Activated CD4-positive, CD25-positive, alpha-beta regulatory T cell treated with anti-CD3 and anti-CD28 coated beads, Interleukin-2, amount 50 U/mL, for 16 hours (primary cell): ENCODE measurements at regions not wholly inside any gene's neighbourhood (a gene's known extent, or its start where the extent isn't known, plus 50 kb on each side); places are given as distances from the start of the nearest gene placed in this dataset.

Experiments
- DNase-seq: peaks from one replicate; pipeline ENCODE4 v3.0.0-alpha.2; 2020; ENCODE audit warnings: low read depth, low spot score

- no peak for DNase-seq
Observed at GRCh38 chr12:4024701-4025100, 151.5 kb upstream of the PARP11 start.

- DNase-seq, result no peak
Observed at GRCh38 chr12:4015225-4016091, 142.3 kb upstream of the PARP11 start.

GRCh38 chr12:4014858-4015224 lies 141.6 kb upstream of the PARP11 start:
- no peak for DNase-seq

- no peak for DNase-seq
Observed at GRCh38 chr12:4014444-4014843, 141.2 kb upstream of the PARP11 start.

DNA sequence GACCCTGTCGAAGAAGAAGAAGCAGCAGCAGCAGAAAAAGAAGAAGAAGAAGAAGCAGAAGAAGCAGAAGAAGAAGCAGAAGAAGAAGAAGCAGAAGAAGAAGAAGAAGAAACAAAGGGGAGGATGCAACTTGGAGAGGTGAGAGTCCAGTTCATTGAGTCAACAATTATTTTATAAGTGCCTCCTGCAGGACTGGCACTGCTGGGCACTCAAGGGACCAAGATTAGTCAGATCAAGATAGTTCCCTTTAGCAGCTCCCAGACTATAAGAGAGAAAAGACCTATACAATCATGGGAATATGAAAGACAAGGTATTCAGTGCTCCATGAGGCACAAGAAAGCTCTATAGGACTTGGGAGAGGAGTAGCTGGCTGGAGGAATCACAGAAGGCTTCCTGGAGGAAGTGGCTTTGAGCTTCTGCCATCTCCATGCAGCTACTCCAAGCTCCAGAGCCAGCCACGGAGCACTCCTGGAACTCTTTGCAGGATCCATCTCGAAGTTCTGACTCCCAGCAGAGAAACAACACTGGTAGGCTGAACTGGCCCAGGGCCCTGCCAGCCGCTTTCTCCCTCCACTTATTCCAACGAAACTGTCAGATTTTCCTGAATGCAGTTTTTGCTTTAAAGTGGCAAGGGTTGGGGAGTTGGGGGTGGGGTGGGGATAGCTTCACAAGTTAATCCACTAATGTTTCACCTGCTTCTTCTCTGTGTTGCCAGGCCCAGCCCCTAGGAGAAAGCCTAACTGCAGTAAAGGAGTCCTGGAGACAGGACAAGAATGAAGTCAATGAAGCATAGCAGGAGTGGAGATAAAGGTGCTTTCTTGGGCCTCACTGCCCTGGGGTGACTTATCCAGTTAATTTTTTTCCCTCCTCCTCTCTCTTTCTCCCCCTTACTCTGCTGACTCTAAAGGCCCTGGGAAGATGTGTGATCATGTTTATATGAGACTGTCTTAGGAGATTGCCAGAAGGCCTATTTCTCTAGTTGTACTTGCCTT lies 140.1 kb upstream of the PARP11 start:
- DNase-seq, result no peak

GRCh38 chr12:4012073-4012472 lies 138.9 kb upstream of the PARP11 start:
- DNase-seq, result no peak

DNA sequence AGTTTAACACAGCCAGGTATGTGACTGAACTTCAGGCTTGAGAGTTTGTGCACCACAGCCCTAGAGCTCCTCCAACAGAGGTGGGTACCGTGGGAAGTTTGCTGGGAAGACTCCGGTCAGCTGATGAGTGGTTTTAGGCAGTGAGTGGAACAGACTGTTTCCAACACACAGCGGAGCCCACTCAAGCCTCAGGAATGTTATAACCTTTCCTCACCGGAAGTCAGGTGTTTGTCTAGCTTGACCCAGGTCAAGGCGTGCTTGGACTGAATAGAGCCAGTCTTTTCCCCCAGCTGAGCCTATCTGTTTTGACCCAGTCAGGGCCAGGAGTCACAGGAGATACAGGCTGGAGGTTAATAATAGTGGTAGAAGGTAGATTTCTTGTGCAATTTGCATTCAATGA lies 138.4 kb upstream of the PARP11 start:
- no peak for DNase-seq

GRCh38 chr12:4009979-4010704 lies 136.9 kb upstream of the PARP11 start:
- DNase-seq, result no peak

GRCh38 chr12:4006743-4007142 lies 133.5 kb upstream of the PARP11 start:
- DNase-seq, result no peak

DNA sequence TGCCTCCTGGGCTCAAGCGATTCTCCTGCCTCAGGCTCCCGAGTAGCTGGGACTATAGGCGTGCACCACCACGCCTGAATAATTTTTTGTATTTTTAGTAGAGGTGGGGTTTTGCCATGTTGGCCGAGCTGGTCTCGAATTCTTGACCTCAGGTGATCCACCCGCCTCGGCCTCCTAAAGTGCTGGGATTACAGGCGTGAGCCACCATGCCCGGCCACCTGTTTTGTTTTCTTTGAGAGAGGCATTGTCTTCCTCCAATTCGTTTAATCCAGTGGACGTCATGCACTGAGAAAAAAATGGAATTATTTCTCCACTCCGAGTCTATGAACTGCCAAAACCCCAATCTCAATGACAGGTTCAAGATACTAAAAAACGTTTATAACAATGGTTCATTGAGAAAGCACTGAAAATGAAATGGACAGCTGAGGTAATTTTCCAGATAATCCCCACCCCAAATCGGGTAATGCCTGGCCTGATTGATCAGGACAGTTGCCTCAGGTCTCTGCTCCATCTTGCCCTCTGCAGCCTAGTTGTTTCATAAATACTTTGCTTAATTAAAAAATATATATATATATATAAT lies 132.7 kb upstream of the PARP11 start:
- no peak for DNase-seq

DNA sequence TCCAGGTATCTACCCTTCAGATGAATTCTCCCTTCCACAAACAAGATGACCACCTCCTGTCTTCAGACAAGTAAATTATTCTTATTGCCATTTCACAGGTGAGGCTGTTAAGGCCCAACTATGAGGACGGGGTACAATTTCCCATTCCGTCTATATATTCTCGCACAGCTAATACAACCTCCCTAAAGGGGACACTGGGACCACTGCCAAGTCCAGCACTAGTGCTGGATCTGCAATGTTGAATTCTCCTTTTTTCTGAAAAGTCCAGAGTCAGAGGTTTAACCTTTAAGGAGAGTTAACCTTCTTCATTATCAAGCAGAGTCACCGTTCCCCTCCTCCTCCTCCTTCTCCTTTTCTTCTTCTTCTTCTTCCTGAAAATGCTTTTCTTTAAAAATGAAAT lies 130.4 kb upstream of the PARP11 start:
- DNase-seq, result no peak

DNA sequence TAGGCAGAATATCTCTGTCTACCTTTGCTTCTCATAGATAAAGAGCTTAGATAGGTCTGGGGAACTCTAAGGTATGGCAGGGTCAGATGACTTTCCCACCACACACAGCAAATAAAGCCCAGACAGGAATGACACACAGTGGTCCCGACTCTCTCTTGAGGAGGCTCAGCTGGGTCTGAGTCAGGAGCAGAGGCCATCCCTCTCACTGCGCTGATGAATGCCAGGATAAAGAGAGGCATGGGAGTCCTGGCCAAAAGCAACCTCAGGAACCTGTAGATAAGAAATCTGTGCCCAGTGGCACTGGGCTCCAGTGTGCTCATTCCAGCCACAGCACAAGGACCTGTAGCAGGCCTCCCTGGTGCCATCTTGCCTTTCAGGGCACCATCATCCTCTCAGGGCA lies 129.4 kb upstream of the PARP11 start:
- no peak for DNase-seq

- no peak for DNase-seq
Observed at GRCh38 chr12:4001841-4002240, 128.6 kb upstream of the PARP11 start.

DNA sequence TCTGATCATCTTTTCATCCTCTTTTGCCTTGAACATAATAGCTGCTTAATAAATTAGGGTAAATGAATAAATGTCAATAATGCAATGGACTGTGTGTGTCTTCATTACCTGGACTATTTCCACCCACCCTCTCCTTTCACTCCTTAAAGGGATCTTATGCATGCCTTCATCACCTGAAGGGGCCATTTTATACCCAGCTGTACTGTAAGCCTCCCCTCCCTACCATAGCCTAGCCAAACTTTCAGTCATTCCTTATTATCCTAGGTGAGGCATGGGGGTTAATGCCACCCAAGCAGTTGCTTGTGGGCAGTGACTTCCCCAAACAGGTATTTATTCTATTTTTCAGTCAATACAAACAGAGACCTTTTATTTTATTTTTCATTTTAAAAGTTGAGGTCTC lies 127.8 kb upstream of the PARP11 start:
- no peak for DNase-seq

DNA sequence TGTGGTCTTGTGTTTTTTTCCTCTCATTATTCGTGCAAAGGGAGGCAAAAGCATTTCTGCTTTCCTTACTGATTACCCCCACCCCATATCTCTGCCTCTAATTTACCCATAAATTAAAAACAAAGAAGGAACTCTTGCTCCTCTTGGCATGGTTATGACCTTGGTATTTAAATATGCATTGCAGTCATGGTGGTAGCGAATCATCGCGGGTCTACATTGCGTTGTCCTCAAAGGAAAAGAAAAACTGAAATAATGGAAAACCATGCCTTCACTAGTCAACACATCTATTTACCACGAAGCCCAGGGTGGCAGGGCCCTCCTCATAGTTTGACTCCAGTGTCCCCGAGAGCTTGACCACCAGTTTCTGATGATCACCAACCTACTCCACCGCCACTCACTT lies 126.7 kb upstream of the PARP11 start:
- no peak for DNase-seq

DNA sequence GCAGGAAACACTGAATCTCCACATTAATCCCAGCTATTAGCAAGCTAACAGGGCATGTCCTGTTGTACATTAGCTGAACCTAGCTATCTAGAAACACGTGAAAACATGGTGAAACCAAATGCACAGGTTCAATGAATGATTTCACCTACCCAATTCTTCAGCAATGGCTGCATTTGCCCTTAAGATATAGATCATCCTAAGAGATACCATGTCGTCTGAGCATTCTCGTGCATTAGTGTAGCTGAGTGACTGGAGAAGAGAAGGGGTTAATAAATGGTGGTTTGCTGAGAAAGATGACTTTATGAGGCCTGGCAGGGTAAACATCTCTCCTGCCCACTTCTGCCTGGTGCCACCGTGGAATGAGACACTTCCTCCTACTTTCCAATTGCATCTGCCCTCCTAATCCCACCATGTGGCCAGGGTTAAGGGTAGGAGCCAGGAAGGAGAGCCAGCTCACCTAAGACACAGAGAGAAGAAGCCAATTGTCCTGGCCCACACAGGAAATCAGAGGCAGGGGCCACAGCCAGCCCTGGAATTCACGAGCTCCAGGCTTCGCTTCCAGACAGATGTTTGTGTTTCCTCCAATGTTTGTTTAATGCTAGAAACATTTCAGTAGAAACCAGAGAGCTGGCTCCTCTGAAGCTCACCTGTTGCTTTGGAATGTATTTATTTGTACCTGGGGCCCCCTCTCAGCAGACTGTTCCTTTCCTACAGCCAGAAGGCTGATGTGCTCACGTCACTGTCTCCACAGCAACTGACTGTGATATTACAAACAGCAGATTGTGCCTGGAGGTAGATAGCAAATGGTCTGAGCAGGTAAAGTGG lies 126.0 kb upstream of the PARP11 start:
- DNase-seq, result no peak

GRCh38 chr12:3998397-3998796 lies 125.2 kb upstream of the PARP11 start:
- DNase-seq, result no peak

DNA sequence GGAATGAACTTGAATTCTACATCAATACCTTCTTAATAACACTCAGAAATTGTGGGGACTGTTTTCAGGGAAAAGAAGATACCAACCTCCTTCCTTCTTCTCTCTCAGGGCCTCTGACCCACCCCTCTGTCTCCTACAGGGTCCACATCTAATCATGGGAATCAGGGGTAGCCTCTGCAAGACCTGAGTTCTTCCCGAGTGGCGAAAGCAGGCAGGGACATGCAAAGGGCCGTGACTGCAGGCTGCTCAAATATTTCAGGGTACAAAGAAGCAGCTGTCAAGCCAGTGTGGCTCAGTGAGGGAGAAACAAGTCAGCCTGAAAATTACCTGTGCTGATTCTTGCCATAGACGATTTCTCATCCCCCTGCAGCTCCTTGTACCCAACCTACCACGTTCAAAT lies 123.1 kb upstream of the PARP11 start:
- no peak for DNase-seq

- DNase-seq, result no peak
Observed at GRCh38 chr12:3995306-3995705, 122.1 kb upstream of the PARP11 start.

- no peak for DNase-seq
Observed at GRCh38 chr12:3994500-3994899, 121.3 kb upstream of the PARP11 start.

GRCh38 chr12:3992945-3993344 lies 119.7 kb upstream of the PARP11 start:
- no peak for DNase-seq
